ENCODE measurements at regions not wholly inside any gene's neighbourhood (a gene's known extent, or its start where the extent isn't known, plus 50 kb on each side); places are given as distances from the start of the nearest gene placed in this dataset.

DNA sequence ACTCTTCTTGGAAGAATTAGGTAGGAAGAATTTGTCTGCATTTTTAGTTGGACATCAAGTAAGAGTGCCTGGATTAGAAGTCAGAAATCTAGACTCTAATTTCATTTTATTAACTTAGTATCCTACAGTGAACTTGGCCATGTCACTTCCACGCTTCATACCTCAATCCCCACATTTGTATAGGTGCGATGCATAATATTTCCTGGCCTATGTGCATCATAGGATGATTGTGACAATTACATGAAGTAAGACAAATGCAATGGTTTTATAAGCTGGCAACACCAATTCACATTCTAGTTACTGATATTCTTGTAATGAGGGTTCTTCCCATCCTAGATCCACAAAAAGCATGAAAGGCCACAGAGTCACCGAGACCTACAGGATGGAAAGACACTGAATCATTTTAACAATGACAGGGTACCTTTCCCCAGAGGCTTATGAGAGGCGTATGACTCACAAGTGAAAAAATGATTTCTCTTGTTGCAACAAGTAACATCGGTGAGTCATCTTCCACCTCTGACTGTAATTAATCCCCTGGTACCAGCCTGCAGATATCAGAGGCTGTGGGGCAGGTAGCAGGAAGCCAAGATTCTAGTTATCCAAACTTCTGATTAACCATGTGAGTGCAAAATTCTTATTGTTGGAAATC lies 56.0 kb upstream of the OR5AK2 start:
- DNase-seq (ENCODE audit: low read depth) = no peak

DNA sequence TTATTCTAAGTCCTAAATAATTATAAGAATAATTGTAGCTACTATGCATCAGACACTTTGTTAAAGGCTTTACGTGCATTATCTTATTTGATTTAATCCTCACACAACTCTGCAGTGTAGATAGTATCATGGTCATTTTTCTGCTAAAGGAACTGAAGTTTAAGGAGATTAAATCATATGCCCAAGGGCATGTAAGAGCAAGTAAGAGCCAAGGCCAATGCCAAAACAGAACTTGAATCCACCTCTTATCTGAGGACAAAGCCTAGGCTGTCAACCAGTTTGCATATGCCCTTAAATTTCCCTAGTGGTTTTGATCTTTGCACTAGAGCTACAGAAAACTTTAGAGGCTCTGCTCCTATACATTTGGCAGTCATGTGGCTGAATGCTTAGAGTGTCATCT lies 65.6 kb upstream of the OR5AK2 start:
- no peak for DNase-seq (ENCODE audit: low read depth)

DNA sequence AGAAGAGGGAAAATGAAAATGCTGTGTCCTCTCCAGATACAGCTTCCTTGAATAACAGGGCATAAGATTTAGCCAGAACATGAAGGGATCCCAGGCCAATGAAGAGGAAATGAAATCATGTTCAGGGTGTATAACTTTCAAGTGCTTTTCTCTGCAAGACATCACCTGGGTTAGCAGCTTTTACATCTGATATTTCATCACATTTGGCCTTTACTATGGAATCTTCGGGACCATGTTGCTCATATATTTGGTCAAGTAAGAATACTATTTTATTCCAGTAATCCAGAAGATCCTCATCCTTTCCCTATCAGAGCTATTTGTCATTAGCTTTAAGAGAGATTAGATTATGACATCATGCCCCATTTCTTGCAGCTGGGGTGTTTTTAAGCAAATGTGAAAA lies 66.3 kb upstream of the OR5AK2 start:
- no peak for DNase-seq (ENCODE audit: low read depth)

DNA sequence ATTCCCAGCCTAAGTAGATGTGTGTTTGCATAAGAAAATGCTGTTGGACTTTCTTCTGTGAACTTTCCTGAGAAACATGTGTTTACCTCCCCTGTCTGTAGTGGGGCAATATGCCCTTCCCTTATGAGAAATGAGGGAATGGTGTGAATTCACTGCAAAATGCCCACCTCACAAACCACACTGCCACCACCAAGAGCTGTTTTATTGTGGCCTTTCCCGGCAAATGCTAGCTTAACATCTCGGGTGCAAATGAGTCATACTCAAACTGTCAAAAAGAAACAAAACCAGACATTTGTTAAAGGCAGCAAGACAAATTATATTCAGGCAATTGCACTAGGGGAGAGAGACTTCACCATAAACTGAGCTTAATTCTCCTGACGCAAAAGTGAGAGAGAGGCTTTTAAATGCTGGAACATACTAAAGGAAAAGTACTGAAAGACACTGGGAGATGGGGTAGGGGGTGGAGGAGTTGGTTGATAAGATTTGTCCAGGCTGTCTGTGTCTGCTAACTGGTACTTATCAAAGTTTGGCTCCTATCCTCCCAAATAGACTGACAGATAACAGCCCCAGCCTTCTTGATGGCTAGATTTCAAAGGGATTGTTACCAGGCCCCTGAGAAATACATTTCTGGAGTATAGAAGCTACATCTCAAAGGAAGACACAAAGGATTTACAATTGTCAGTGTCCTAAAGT lies 70.9 kb upstream of the OR5AK2 start:
- DNase-seq (ENCODE audit: low read depth) = no peak

DNA sequence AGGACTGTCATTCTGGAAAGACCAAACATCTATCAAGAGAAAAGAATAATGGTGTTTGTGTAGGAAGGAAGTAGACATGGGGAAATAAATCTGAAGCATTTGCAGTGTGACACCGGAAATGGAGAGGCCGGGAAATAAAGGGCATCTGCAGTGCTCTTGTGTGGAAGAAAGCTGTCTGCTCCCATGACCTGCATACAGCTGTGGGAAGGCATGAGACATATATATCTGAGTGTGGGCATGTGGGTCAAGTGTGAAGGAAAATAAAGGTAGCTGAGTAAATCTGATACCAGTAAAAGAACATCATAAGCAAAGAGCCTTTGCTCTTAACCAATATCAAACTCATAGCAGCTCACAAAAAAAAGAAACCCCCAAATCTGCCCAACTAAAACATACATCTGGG lies 72.1 kb upstream of the OR5AK2 start:
- no peak for DNase-seq (ENCODE audit: low read depth)

DNA sequence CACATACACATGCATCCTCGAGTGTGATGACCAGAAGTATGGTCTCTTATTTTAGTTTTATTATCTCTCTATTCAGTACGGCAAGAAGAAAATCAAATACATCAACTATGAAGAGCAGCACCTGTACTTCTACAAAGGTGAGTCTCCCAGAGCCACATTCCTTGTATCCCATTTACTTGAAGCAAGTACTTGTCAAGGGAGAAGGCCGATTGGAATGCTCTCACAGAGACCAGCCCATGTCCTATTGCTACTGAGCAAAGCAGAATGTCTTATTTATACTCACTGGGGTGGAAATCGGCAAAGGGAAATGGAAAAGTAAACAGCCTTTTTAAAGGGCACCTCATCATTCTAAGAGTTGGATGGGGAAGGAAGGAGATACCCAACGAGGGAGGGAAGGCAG lies 72.6 kb upstream of the OR5AK2 start:
- no peak for DNase-seq (ENCODE audit: low read depth)

DNA sequence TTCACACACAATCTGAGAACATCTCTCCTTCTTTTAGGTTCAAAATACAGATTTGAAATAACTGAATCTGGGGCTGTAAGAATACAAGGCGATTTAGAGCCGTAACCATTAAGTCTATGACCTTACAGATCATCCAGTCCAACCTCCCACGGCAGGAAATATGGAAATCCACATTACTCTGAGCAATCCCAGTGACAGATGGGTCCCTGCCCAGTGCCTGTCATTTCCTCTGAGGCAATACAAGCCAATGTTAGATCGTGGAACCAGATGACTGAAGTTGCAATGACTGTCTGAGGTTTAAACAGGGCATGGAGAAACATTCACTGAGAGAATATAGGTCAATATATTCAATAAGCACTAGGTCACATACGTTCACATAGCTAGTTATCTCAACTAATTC lies 77.4 kb upstream of the OR5AK2 start:
- DNase-seq (ENCODE audit: low read depth) = no peak

DNA sequence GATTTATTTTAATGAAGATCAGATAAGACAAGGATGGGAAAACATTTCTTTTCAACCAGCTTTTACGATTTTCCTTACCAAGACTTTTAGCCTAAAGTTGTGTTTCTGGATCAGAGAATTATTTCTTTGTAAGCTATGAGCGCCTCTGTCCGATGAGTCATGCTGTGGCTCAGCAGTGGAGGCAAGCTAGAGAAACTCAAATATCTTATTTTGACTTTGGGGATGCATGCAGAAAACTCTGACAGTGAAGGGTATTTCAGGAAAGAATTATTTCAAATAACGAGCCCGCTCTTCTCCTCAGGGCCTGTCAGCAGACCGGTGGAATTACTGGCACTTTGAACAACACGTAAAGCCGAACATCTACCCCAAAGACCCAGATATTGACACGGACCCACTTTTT lies 77.9 kb upstream of the OR5AK2 start:
- DNase-seq (ENCODE audit: low read depth) = no peak

DNA sequence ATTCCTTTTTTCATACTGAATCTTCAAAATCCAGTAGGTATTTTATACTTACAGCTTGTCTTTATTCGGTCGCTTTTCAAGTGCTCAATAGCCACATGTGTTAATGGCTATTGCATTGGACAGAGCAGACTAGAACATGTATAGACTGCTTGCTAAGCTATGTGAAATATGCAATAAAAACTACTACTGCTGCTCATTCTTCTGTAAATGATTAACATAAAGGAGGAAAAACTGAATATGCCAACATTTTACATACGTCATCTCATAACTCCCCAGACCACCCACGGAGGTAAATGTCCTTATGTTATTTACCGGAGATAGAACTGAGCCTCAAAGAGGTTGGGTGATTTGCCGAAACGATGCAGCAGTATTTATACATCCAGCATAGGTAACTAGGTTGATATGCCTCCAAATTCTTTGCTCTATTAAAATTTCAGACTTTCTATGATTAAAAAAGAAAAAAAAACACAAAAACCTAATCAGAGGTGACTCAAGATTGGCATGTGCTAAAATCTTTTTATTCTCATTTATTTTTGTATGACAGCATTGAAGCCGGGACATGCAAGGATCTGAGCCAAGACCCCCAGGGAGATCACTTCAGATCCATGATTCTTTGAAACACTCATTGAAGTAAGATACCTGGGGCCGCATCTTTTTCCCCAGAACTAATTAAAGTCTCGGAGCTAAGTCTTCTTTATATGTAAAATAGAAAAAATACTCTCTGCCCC lies 78.5 kb upstream of the OR5AK2 start:
- DNase-seq (ENCODE audit: low read depth) = no peak

DNA sequence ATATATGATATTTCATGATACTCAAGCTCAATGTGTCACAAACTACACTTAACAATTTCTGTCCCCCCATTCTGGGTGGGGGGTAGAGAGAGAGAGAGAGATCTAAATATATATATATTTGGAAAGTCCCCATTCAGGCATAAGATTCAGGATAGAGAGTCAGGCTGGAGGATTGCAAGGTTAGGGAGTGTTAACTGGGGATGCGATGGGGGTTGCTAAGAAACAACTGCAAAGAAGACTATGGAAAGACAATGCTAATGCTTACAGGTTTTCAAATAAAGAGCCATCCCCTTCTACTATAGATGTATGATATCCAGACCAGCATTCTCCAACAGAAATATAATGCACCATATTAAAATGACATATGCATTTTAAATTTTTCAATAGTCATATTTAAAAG lies 79.2 kb upstream of the OR5AK2 start:
- no peak for DNase-seq (ENCODE audit: low read depth)

DNA sequence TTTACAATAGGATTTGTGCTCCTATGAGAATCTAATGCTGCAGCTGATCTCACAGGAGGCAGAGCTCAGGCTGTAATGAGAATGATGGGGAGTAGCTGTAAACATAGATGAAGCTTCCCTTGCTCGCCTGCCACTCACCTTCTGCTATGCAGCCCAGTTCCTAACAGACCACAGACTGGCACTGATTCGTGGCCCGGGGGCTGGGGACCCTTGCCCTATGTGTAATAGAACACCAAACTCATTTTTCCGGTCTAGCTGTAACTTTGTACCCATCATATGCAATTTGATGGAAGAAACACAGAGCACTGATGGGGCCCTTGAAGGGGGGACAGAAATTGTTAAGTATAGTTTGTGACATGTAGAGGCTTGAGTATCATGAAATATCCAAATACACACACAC lies 79.6 kb upstream of the OR5AK2 start:
- no peak for DNase-seq (ENCODE audit: low read depth)

DNA sequence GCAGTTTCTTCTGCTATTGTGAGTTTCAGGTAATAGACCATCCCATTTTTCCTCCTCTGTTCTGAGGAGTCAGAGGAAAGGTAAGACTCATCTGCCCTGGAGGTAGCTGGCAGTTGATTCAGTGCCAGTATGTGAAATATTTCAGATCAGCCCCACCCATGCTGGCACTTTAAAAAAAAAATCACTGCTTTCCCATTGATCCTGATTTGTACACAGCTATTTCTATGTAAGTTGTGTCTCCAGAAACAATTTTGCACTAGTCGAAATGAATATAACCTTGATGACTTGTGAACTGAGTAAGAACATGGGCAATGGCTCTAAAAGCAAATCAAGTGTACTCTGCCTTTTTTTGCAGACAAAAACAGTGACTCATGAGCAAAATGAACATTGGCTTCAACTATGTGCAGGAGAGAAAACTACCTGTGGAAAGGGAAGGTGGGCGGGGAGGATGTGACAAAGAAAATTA lies 82.0 kb upstream of the OR5AK2 start:
- no peak for DNase-seq (ENCODE audit: low read depth)

DNA sequence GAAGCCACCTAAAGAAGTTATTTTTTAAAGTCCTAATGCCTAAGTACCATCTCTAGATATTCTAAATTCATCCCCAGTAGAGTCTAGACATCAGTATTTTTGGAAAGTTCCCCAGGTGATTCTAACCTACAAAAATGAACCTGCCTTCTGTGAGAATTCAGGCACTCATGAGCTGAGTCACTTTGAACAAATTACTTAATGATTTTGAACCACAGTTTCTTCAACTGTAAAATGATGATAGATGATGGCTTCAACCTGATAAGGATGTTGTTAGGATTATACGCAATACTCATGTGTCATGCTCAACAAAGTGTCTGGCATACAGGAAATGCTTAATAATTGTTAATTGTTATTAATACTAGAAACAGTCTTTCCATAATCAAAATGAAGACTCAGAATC lies 82.8 kb upstream of the OR5AK2 start:
- DNase-seq (ENCODE audit: low read depth) = no peak

DNA sequence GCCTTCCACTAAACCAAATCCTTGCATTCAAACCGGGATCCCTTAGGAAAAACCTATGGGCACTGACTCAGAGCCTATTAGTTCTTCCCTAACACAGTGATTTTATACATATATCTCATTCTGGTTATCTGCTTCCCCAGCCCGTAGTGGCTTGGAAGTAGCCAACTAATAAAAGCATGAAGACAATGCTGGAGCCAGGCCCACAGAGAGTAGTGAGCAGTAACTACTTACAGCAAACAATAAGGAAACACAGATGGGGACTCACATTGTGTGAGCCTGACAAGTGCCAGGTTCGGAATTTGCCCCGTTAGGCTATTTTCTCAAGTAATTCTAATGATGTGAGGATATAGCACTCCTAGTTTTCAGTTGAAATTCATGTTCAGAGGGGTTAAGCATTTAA lies 83.3 kb upstream of the OR5AK2 start:
- DNase-seq (ENCODE audit: low read depth) = no peak

DNA sequence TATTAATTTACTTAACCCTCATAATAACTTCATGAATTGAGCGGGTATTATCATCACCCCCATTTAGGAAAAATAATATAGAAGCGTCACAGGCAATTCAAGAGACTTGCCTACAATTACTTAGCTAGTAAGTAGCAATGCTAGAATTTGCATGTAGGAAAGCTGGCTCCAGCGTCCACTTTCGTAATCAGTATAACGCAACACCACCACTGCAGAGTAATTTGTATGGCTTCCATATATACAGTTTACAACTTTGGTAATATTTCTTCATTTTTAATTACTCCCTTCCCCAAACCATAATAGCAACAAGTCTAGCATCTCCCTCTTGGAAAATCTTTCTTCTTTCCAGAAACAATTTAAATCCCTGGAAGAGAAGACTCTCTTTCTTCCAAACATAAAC lies 89.9 kb upstream of the OR5AK2 start:
- DNase-seq (ENCODE audit: low read depth) = no peak

DNA sequence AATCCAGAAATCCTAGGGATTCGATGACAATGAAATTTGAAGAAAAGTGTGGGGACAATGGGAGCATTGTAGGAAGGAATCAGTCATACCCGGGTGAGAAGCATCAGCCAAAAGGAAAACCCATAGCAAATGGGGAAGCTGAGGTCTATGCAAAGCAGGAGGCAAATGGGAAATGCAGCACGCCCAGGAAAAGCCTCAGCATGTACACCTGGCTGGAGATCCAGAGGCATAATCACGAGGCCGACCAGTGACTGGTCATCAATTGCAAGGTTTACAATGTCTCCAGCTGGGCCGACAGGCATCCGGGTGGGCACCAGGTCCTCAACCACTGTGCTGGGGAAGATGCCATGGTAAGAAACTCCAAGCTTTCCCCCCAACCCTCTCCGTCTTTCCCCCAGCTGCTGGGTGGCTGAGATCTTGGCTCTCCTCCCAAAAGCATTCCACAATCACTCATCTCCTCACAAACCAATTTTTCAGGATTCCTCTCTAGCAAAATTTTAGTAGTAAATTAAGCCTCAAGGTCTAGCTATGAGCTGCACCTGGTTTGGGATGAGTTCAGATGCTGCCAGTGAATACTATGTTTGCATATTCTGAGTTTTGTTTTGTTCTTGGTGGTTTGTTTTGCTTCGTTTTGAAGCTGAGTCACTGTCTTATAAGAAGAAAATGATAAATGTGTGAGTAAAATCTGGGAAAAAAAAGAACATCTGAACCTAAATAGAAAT lies 98.0 kb upstream of the OR5AK2 start:
- DNase-seq (ENCODE audit: low read depth) = no peak

DNA sequence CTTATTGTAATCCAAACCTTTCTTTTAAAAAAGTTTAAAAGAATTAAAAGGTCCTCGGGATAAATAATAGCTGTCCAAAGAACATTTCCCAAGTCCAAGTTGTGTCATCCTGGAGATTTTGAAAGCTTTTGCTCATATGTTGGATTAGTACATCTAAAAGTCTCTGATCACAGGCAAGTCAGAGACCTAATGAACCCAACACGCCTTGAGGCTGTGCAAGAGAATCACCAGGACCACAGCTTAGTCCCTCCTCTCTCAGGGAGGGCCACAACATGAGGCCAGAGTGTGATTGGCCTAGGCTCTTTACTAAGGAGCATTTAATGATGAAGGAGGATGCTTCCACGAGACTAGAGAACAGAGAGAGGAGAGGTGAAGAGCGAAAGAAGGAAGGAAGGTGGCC lies 98.7 kb upstream of the OR5AK2 start:
- no peak for DNase-seq (ENCODE audit: low read depth)

DNA sequence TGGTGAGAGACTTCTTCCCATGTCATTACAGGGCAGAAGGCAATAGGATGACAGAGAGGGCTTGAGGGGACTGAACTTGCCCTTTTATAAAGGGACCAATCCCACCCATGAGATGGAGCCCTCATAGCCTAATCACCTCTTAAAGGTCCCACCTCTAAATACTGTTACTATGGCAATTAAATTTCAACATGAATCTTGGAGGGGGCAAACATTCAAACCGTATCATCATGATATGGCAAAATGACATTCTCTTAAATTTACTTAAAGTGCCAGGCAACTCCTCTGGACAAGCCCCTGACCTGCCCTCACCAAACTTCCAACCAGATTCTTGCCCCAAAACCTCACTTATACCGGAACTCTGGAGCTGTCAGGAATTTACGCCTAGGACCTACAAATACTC lies 100.8 kb upstream of the OR5AK2 start:
- DNase-seq (ENCODE audit: low read depth) = no peak

DNA sequence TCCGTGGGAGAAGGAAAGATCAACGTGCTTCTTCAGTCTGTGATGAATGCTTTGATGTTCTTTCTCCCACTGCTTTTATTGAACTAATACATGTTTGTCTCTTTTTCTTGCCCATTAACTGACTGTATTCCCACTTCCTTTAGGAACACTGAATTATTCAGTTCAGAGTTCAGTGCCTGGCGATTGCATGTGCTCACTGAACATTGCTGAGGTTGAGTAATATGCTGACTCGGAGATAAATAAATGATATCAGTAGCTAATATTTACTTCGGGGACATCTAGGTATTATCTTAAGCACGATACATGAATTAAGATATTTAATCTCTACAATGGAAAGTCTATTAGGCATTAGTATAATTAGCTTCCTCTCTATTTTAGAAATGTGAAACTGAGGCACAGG lies 102.3 kb upstream of the OR5AK2 start:
- DNase-seq (ENCODE audit: low read depth) = no peak

DNA sequence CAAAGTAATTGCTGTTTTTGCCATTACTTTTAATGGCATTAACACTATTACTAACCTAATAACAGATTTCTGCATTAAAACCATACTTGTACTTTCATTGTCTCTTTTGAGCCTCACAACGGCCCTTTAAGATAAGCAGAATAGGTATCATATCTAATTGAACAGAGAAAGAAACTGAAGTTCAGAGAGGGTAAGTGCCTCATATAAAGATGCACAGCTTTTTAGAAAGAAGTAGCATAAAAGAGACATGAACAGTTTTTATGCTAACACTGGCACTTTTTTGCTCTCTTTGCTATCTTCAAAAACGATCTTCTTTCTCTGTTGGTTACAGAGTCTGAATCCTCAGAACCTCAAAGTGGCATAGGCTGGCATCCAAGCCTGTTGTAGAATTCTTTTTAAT lies 102.9 kb upstream of the OR5AK2 start:
- DNase-seq (ENCODE audit: low read depth) = no peak

DNA sequence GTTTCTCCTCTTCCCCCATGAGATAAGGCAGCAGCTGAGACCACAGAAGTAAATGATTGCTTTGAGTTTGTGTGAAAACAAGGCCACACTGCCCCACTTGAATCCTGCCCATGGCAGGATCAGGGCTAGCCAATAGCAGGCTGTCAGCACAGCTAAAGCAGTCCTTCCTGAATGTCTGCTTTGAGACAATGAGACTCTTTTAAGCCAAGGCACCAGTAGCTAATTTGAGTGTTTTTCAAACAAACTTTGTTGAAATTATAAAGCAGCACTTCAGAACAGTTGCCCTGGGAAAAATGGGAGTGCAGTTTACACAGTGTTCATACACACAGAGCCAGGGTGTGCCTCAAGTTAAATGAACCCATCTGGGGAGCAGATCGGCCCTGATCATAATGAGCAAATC lies 103.5 kb upstream of the OR5AK2 start:
- DNase-seq (ENCODE audit: low read depth) = no peak

DNA sequence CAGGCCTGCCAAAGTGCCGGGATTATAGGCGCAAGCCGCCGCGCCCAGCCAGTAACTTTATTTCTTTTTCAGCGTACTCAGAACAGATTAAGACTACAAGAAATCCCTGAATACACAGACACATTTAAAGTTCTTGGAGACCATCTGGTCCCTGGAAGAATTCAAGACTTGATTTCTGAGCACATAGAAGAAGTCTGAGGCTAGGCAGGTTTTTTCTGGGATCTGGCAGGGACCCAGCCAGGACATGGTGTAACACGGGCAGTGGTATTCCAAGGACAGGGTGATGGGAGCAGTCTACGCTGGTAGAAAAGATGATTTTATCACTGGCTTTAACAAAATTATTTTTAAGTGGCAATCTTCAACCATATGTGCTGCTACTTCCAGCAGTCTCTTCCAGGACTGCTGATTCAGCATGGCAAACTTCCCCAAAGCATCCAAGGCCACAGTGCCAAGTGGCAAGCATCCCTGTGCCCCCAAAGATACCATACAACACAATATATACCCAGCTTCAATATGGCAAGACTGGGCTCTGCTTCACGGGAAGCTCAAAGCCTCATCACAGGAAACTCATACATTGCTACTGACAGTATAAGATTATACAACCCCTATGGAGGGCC lies 105.2 kb upstream of the OR5AK2 start:
- no peak for DNase-seq (ENCODE audit: low read depth)
